NCI-H2196 treated with DMSO at 0.1 percent for 48 hours (cell line): ENCODE measurements at regions not wholly inside any gene's neighbourhood (a gene's known extent, or its start where the extent isn't known, plus 50 kb on each side); places are given as distances from the start of the nearest gene placed in this dataset.
"Not testable (repeated sequence)": the region's sequence is repeated elsewhere in the genome, so short reads cannot be mapped to it uniquely, and the experiment has no call there.

Experiments used
- DNase-seq: peaks from one replicate; lab custom pipeline; 2025; ENCODE audit not compliant: unreplicated experiment; lab: John Stamatoyannopoulos, UW

- DNase-seq: no peak
Measured at GRCh38 chr18:75696391-75696790, 268.9 kb upstream of the SMIM21 start.

DNA sequence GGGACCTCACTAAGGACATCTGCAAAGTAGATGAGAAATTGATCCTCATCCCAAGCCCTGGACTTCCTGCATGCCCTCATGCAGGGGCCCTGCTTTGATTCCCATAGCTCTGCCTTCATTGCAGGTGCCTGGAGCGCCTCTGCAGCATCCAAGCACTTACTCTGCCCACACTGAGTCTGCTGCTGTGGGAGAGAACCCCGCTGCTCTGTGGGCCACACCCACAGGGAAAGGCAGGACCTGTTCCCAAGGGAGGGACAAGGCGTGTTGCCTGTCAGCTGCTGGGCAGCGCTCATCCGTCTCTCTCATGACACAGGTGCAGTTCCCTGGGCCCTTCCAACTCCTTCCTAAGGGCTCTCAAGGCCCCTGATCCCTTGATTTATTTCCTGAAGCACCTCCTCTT is 266.8 kb upstream of the SMIM21 start:
- no peak for DNase-seq

DNA sequence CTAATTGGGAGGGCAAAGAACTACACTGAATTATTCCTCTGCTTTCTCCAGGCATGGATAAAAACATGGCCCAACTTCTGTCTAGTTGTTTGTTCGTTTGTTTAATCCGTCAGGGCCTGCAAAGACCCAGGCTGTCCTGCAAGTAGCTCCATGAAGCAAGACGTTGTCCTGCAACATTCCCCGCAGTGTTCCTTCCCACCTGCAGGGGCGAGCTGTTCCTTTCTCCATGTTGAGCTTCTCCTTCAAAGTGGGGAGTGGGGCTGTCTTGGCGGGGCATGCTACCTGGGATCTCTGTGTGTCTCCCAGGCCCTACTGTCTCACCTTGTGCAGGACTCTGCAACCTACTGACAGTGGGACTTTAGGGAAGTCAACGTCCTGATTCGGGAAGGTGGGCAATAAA is 264.0 kb upstream of the SMIM21 start:
- no peak for DNase-seq

GRCh38 chr18:75690283-75690682 is 262.8 kb upstream of the SMIM21 start:
- DNase-seq: not testable (repeated sequence)

DNA sequence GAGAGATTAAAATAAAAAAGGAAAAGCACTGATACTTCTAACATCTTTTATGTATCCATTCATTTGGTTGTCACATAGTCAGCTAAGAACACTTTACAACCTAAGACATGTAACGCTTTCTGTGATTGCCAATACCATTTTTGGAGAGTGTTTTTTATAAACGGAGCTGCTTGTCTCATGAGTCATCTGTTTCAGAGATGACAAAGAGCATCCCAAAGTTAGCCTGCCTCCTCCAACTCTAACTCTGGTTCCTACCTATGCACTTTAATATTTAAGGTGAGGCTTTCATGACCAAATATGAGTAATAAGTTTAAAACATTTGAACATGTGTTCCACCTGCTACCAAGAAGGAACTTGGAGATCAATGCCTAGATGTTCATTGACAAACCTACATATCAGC is 260.1 kb upstream of the SMIM21 start:
- DNase-seq: no peak

- no peak for DNase-seq
Measured at GRCh38 chr18:75683426-75683825, 255.9 kb upstream of the SMIM21 start.

GRCh38 chr18:75681538-75682115 is 254.1 kb upstream of the SMIM21 start:
- DNase-seq: no peak

- no peak for DNase-seq
Measured at GRCh38 chr18:75679331-75679730, 251.8 kb upstream of the SMIM21 start.

- no peak for DNase-seq
Measured at GRCh38 chr18:75678627-75679026, 251.1 kb upstream of the SMIM21 start.

- DNase-seq: no peak
Measured at GRCh38 chr18:75677696-75678455, 250.4 kb upstream of the SMIM21 start.

DNA sequence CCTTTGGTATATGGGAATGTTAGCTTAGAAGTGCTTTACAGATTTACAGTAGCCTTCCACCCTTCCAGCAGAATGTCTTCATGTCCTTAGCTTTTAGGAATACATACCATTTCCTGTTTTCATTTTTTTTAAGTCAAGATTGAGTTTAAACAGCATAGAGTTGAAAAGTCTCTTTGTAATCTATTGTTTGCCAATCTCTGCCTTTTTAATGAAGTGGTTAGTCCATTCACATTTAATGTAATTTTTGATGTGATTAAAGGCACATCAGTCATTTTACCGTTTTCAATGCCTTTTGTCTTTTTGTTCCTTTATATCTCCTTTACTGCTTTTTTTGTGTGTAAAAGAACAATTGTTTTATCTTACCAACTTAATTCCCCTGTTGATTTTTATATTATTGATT is 233.4 kb upstream of the SMIM21 start:
- DNase-seq: no peak

- no peak for DNase-seq
Measured at GRCh38 chr18:75659535-75660023, 232.1 kb upstream of the SMIM21 start.

DNA sequence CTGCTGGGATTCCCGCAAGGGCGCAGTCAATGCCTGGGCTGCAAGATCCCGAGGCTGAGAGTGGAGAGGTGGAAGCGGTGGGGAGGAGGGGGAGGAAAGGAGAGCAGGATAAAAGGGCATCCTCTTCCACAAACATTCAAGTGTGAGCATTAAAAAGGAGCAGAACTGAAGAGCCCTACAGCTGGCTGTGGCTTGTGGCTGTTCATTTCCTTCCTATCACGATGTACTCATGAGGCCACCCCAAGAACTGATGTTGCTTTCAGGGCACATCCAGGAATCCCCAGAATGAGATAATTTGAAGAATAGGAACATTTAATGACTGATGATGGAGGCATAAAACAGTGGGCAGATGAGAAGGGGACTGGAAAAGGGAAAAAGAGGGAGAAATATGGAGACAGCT is 230.8 kb upstream of the SMIM21 start:
- no peak for DNase-seq

- DNase-seq: no peak
Measured at GRCh38 chr18:75656563-75657247, 229.2 kb upstream of the SMIM21 start.

- no peak for DNase-seq
Measured at GRCh38 chr18:75656035-75656434, 228.5 kb upstream of the SMIM21 start.

GRCh38 chr18:75654851-75655751 is 227.6 kb upstream of the SMIM21 start:
- DNase-seq: no peak

DNA sequence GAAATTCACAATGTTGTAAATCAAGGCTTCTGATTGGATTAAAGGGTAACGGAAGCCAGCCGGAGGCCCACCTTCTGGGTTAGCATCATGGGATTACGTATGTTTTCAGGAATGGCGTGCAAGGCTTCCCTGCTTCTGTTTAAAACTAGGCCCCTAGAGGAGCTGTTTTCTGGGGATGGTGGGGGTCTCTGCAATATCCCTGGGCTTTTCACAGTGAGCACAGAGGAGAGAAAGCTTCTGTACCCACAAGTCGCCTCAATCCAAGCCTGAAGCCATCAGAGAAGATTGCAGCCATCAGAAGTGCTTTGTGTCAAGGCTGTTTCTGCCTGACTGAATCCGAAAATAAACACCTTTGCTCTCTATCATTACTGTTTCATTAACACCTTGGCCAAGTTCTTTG is 226.9 kb upstream of the SMIM21 start:
- no peak for DNase-seq

GRCh38 chr18:75652528-75652927 is 225.0 kb upstream of the SMIM21 start:
- no peak for DNase-seq

DNA sequence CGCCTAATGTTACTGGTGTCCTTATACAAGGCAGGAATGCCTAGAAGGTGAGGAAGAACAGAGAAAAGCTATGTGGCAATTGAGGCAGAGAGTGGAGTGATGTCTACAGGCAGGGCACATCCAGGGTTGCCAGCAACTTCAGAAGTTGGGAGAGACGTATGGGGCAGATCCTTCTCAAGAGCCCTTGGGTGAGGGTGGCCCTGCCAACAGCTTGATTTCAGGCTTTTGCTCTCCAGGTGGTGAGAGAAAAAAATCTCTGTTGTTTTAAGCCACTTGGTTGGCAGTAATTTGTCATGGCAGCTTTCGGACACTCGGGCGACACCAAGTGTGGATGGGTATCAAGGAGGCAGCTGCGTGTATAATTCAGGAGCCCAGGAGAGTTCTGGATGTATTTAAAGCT is 217.4 kb upstream of the SMIM21 start:
- no peak for DNase-seq

GRCh38 chr18:75643083-75643482 is 215.6 kb upstream of the SMIM21 start:
- DNase-seq: no peak

GRCh38 chr18:75639472-75639831 is 211.9 kb upstream of the SMIM21 start:
- DNase-seq: no peak
